ENCODE measurements at regions not wholly inside any gene's neighbourhood (a gene's known extent, or its start where the extent isn't known, plus 50 kb on each side); places are given as distances from the start of the nearest gene placed in this dataset.

- no peak for DNase-seq
Observed at GRCh38 chr13:30105381-30105780, 202.0 kb downstream of the KATNAL1 start.

GRCh38 chr13:30103161-30103840 lies 204.1 kb downstream of the KATNAL1 start:
- DNase-seq, result no peak

- no peak for DNase-seq
Observed at GRCh38 chr13:30100226-30100625, 207.1 kb downstream of the KATNAL1 start.

GRCh38 chr13:30097701-30098100 lies 209.7 kb downstream of the KATNAL1 start:
- no peak for DNase-seq

- no peak for DNase-seq
Observed at GRCh38 chr13:30097089-30097488, 210.3 kb downstream of the KATNAL1 start.

GRCh38 chr13:30094015-30094414 lies 213.3 kb downstream of the KATNAL1 start:
- DNase-seq, result no peak

GRCh38 chr13:30093236-30093635 lies 214.1 kb downstream of the KATNAL1 start:
- no peak for DNase-seq

- DNase-seq, result no peak
Observed at GRCh38 chr13:30091691-30092090, 215.7 kb downstream of the KATNAL1 start.

- no peak for DNase-seq
Observed at GRCh38 chr13:30091035-30091434, 216.3 kb downstream of the KATNAL1 start.

GRCh38 chr13:30088312-30088855 lies 219.0 kb downstream of the KATNAL1 start:
- DNase-seq, result no peak

- no peak for DNase-seq
Observed at GRCh38 chr13:30085087-30085486, 222.3 kb downstream of the KATNAL1 start.

GRCh38 chr13:30082391-30082790 lies 225.0 kb downstream of the KATNAL1 start:
- no peak for DNase-seq

GRCh38 chr13:30081331-30081730 lies 226.0 kb downstream of the KATNAL1 start:
- DNase-seq, result no peak

- DNase-seq, result no peak
Observed at GRCh38 chr13:30079501-30079900, 227.8 kb downstream of the KATNAL1 start.

- DNase-seq, result no peak
Observed at GRCh38 chr13:30078059-30078458, 227.6 kb upstream of the UBL3 start.

- DNase-seq, result no peak
Observed at GRCh38 chr13:30077240-30077735, 226.9 kb upstream of the UBL3 start.

- DNase-seq, result no peak
Observed at GRCh38 chr13:30074955-30075614, 224.7 kb upstream of the UBL3 start.

GRCh38 chr13:30074431-30074830 lies 224.0 kb upstream of the UBL3 start:
- DNase-seq, result no peak

GRCh38 chr13:30072818-30073186 lies 222.4 kb upstream of the UBL3 start:
- DNase-seq, result no peak

- no peak for DNase-seq
Observed at GRCh38 chr13:30071969-30072817, 221.8 kb upstream of the UBL3 start.

- DNase-seq, result no peak
Observed at GRCh38 chr13:30065181-30065580, 214.8 kb upstream of the UBL3 start.

- no peak for DNase-seq
Observed at GRCh38 chr13:30063892-30064291, 213.5 kb upstream of the UBL3 start.

GRCh38 chr13:30061217-30061616 lies 210.8 kb upstream of the UBL3 start:
- DNase-seq, result no peak
